H9 (cell line): ENCODE measurements at regions not wholly inside any gene's neighbourhood (a gene's known extent, or its start where the extent isn't known, plus 50 kb on each side); places are given as distances from the start of the nearest gene placed in this dataset.

ENCODE experiments used
- DNase-seq: peaks from one replicate; pipeline ENCODE4 v3.0.0-alpha.2; 2017
- H2AFZ ChIP-seq: one replicate; pipeline ENCODE4 v1.6.1; 2013; ENCODE audit warnings: mild to moderate bottlenecking, low read length, control low read depth, moderate library complexity
- H2AK5ac ChIP-seq: 2 replicates; pipeline ENCODE4 v1.6.1; 2013; ENCODE audit warnings: low read length, control low read depth, mixed read lengths; ENCODE audit not compliant: insufficient read length
- H2BK120ac ChIP-seq: one replicate; pipeline ENCODE4 v1.6.1; 2013; ENCODE audit warnings: low read depth, mild to moderate bottlenecking, low read length, control low read depth, inconsistent platforms; ENCODE audit not compliant: poor library complexity, severe bottlenecking
- H2BK12ac ChIP-seq: 2 replicates; pipeline ENCODE4 v1.6.1; 2013; ENCODE audit warnings: low read length, control low read depth, mixed read lengths, low read depth; ENCODE audit not compliant: insufficient read length
- H2BK15ac ChIP-seq: 2 replicates; pipeline ENCODE4 v1.6.1; 2013; ENCODE audit warnings: low read depth, low read length, control low read depth
- H2BK20ac ChIP-seq: one replicate; pipeline ENCODE4 v1.6.1; 2013; ENCODE audit warnings: low read depth, mild to moderate bottlenecking, low read length, control low read depth, inconsistent platforms; ENCODE audit not compliant: poor library complexity, severe bottlenecking
- H2BK5ac ChIP-seq: 2 replicates; pipeline ENCODE4 v1.6.1; 2013; ENCODE audit warnings: low read length, control low read depth, mixed read lengths; ENCODE audit not compliant: insufficient read length
- H3K14ac ChIP-seq: 2 replicates; pipeline ENCODE4 v1.6.1; 2013; ENCODE audit warnings: low read length, control low read depth; ENCODE audit not compliant: insufficient read depth
- H3K18ac ChIP-seq: 2 replicates; pipeline ENCODE4 v1.6.1; 2013; ENCODE audit warnings: low read depth, mild to moderate bottlenecking, mixed read lengths, low read length, control low read depth; ENCODE audit not compliant: insufficient read length
- H3K23ac ChIP-seq: 2 replicates; pipeline ENCODE4 v1.6.1; 2013; ENCODE audit warnings: low read length, control low read depth, mixed read lengths, low read depth; ENCODE audit not compliant: insufficient read length
- H3K23me2 ChIP-seq: 2 replicates; pipeline ENCODE4 v1.6.1; 2013; ENCODE audit warnings: low read depth, mild to moderate bottlenecking, mixed read lengths, low read length, control low read depth; ENCODE audit not compliant: insufficient read length, poor library complexity, severe bottlenecking
- H3K27ac ChIP-seq: 2 replicates; pipeline ENCODE4 v1.5.1; 2013; ENCODE audit warnings: low read length, control low read depth, mixed read lengths, low read depth; ENCODE audit not compliant: insufficient read length
- H3K27me3 ChIP-seq: 2 replicates; pipeline ENCODE4 v1.6.1; 2013; ENCODE audit warnings: low read length, control low read depth, inconsistent platforms; ENCODE audit not compliant: insufficient read depth
- H3K4ac ChIP-seq: 2 replicates; pipeline ENCODE4 v1.6.1; 2013; ENCODE audit warnings: low read depth, mild to moderate bottlenecking, control low read depth, inconsistent platforms, low read length, moderate library complexity
- H3K4me1 ChIP-seq: 2 replicates; pipeline ENCODE4 v1.6.1; 2013; ENCODE audit warnings: low read length, control low read depth, inconsistent platforms; ENCODE audit not compliant: insufficient read depth
- H3K4me2 ChIP-seq: 2 replicates; pipeline ENCODE4 v1.6.1; 2013; ENCODE audit warnings: low read length, control low read depth, mixed read lengths; ENCODE audit not compliant: insufficient read length, insufficient read depth
- H3K56ac ChIP-seq: 2 replicates; pipeline ENCODE4 v1.6.1; 2013; ENCODE audit warnings: low read depth, mild to moderate bottlenecking, mixed read lengths, low read length, control low read depth; ENCODE audit not compliant: insufficient read length
- H3K79me1 ChIP-seq: 2 replicates; pipeline ENCODE4 v1.6.1; 2013; ENCODE audit warnings: low read depth, mild to moderate bottlenecking, moderate library complexity, low read length, control low read depth, inconsistent platforms; ENCODE audit not compliant: insufficient read depth, poor library complexity, severe bottlenecking
- H3K79me2 ChIP-seq: 2 replicates; pipeline ENCODE4 v1.6.1; 2013; ENCODE audit warnings: low read length, control low read depth, inconsistent platforms; ENCODE audit not compliant: insufficient read depth
- H3K9ac ChIP-seq: 2 replicates; pipeline ENCODE4 v1.6.1; 2013; ENCODE audit warnings: low read length, control low read depth, mixed read lengths; ENCODE audit not compliant: insufficient read length; ENCODE audit errors: extremely low read depth
- H3K9me3 ChIP-seq: one replicate; pipeline ENCODE4 v1.6.1; 2013; ENCODE audit warnings: low read depth, low read length, inconsistent platforms; ENCODE audit not compliant: control insufficient read depth
- H3T11ph ChIP-seq: one replicate; pipeline ENCODE4 v1.6.1; 2013; ENCODE audit warnings: mild to moderate bottlenecking, low read length, control low read depth, inconsistent platforms
- H4K20me1 ChIP-seq: one replicate; pipeline ENCODE4 v1.6.1; 2013; ENCODE audit not compliant: control insufficient read depth, insufficient read length, insufficient read depth
- H4K5ac ChIP-seq: 2 replicates; pipeline ENCODE4 v1.6.1; 2013; ENCODE audit warnings: low read depth, mild to moderate bottlenecking, mixed read lengths, low read length, control low read depth; ENCODE audit not compliant: insufficient read length
- H4K8ac ChIP-seq: replicated peaks from 2 replicates; pipeline ENCODE4 v1.6.1; 2013; ENCODE audit warnings: low read length, control low read depth, mixed read lengths, low read depth; ENCODE audit not compliant: insufficient read length
- H4K91ac ChIP-seq: 2 replicates; pipeline ENCODE4 v1.6.1; 2013; ENCODE audit warnings: low read depth, mild to moderate bottlenecking, moderate library complexity, mixed read lengths, low read length, control low read depth; ENCODE audit not compliant: insufficient read length
- H3K27ac Mint-ChIP-seq, 3 experiments: 2 replicates in 2 of 3; 3 replicates in 1 of 3; pipeline ENCODE4 v1.8.0; 2020 to 2021; ENCODE audit warnings: mixed read lengths in 3 of 3, mild to moderate bottlenecking in 1 of 3, moderate library complexity in 1 of 3
- H3K27me3 Mint-ChIP-seq: 2 replicates; pipeline ENCODE4 v1.8.0; 2021; ENCODE audit warnings: low read depth, mild to moderate bottlenecking, moderate library complexity, mixed read lengths
- H3K36me3 Mint-ChIP-seq, 3 experiments: 2 replicates in 2 of 3; 3 replicates in 1 of 3; pipeline ENCODE4 v1.8.0; 2020 to 2021; ENCODE audit warnings: low read depth in 3 of 3, mixed read lengths in 3 of 3; ENCODE audit not compliant: insufficient read depth in 1 of 3
- H3K4me1 Mint-ChIP-seq, 2 experiments: 2 replicates each; pipeline ENCODE4 v1.8.0; 2020; ENCODE audit warnings: mixed read lengths in 2 of 2
- H3K4me3 Mint-ChIP-seq, 2 experiments: 2 replicates in 1 of 2; 3 replicates in 1 of 2; pipeline ENCODE4 v1.8.0; 2020 to 2021; ENCODE audit warnings: mild to moderate bottlenecking in 2 of 2, mixed read lengths in 2 of 2, moderate library complexity in 1 of 2
- H3K9me3 Mint-ChIP-seq, 2 experiments: 2 replicates in 1 of 2; 3 replicates in 1 of 2; pipeline ENCODE4 v1.8.0; 2020; ENCODE audit warnings: mild to moderate bottlenecking in 2 of 2, mixed read lengths in 2 of 2, moderate library complexity in 1 of 2
- WGBS: extraction: QIAGEN DNeasy Blood & Tissue Kit; methylation state at CpG from one replicate; pipeline ENCODE4 v1.1.7; 2013; ENCODE audit warnings: missing lambda C conversion rate, low lambda C conversion rate, mixed read lengths; ENCODE audit not compliant: insufficient read length; ENCODE audit errors: extremely low coverage; 5-methylcytosine and 5-hydroxymethylcytosine counted together
- TF ChIP-seq, protein P1 (sequence below): fragments of 200-600 bp; sonication (generic); conservative IDR thresholded peaks from 3 replicates; pipeline ENCODE4 v1.8.0; 2021; ENCODE audit warnings: antibody characterized with exemption, mild to moderate bottlenecking

- Histone ChIP-seq H2BK15ac (no peak overlapping the region), H2AK5ac (no peak overlapping the region), H2BK5ac (no peak overlapping the region), H2BK12ac (no peak overlapping the region), H3K4me2 (no peak overlapping the region), H3K4me1 (no peaks in the 10 kb centered on the region), H4K91ac (no peak overlapping the region), H3K27me3 (no peaks in the 10 kb centered on the region), H3K79me2 (no peaks in the 10 kb centered on the region), H4K20me1 (no peaks in the 10 kb centered on the region), H3K4ac (no peak overlapping the region), H3K23me2 (no peaks in the 10 kb centered on the region), H4K8ac (no peak overlapping the region), H2AFZ (no peak overlapping the region), H3T11ph (no peak overlapping the region), H3K27ac (no peak overlapping the region), H4K5ac (no peak overlapping the region), H3K14ac (no peak overlapping the region), H3K9ac (no peak overlapping the region), H2BK20ac (no peak overlapping the region), H2BK120ac (no peak overlapping the region), H3K79me1 (no peaks in the 10 kb centered on the region), H3K56ac (no peak overlapping the region), H3K9me3 (no peaks in the 10 kb centered on the region), H3K23ac (no peak overlapping the region), H3K18ac (no peak overlapping the region)
- 100% methylated on average over 1 of the region's 3 CpGs for WGBS
- Mint-ChIP-seq H3K27me3 (no peaks in the 10 kb centered on the region; the same call in 1 of the 2 replicates), H3K9me3 (peaks cover 9 to 12% of the 10 kb centered on the region in 2 experiments), H3K36me3 (peaks cover 0 to 3% (median 0%) of the 10 kb centered on the region in 3 experiments; a peak in 2 of 7 replicates), H3K4me1 (peaks cover 0 to 8% of the 10 kb centered on the region in 2 experiments; a peak in 2 of 4 replicates), H3K27ac (no peak overlapping the region), H3K4me3 (no peak overlapping the region)
- DNase-seq: no peak
- TF ChIP-seq, protein P1, sequence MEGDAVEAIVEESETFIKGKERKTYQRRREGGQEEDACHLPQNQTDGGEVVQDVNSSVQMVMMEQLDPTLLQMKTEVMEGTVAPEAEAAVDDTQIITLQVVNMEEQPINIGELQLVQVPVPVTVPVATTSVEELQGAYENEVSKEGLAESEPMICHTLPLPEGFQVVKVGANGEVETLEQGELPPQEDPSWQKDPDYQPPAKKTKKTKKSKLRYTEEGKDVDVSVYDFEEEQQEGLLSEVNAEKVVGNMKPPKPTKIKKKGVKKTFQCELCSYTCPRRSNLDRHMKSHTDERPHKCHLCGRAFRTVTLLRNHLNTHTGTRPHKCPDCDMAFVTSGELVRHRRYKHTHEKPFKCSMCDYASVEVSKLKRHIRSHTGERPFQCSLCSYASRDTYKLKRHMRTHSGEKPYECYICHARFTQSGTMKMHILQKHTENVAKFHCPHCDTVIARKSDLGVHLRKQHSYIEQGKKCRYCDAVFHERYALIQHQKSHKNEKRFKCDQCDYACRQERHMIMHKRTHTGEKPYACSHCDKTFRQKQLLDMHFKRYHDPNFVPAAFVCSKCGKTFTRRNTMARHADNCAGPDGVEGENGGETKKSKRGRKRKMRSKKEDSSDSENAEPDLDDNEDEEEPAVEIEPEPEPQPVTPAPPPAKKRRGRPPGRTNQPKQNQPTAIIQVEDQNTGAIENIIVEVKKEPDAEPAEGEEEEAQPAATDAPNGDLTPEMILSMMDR: no peak
Observed at GRCh38 chr11:11115475-11115874, 237.6 kb downstream of the CSNK2A3 start.
